G401 (cell line): ENCODE measurements at regions not wholly inside any gene's neighbourhood (a gene's known extent, or its start where the extent isn't known, plus 50 kb on each side); places are given as distances from the start of the nearest gene placed in this dataset.

Experiments used
- DNase-seq: peaks from one replicate; pipeline ENCODE4 v3.0.0-alpha.2; 2015; ENCODE audit warnings: low spot score
- in situ Hi-C: cut with HindIII; loops from 2 replicates; pipeline ENCODE4 v1.10.0; 2016; ENCODE audit warnings: low sequenced_read_pairs, mixed read lengths

- in situ Hi-C loops: no loop called here
Measured at GRCh38 chr1:81387446-81387845, 413.3 kb upstream of the ADGRL2 start.

GRCh38 chr1:81382561-81382960 is 418.2 kb upstream of the ADGRL2 start:
- in situ Hi-C loops: no loop called here
- no peak for DNase-seq

More at GRCh38 chr1:81387446-81387845, 413.3 kb upstream of the ADGRL2 start:
- no peak for DNase-seq

GRCh38 chr1:81381881-81382280 is 418.9 kb upstream of the ADGRL2 start:
- DNase-seq: no peak
- in situ Hi-C loops: no loop called here

- DNase-seq: no peak
- in situ Hi-C loops: no loop called here
Measured at GRCh38 chr1:81380436-81380835, 420.3 kb upstream of the ADGRL2 start.

- no peak for DNase-seq
- in situ Hi-C loops: no loop called here
Measured at GRCh38 chr1:81379430-81379829, 421.3 kb upstream of the ADGRL2 start.

GRCh38 chr1:81377406-81377805 is 423.3 kb upstream of the ADGRL2 start:
- no peak for DNase-seq
- in situ Hi-C loops: no loop called here

- DNase-seq: no peak
- in situ Hi-C loops: no loop called here
Measured at GRCh38 chr1:81375884-81376548, 424.7 kb upstream of the ADGRL2 start.

- no peak for DNase-seq
- in situ Hi-C loops: no loop called here
Measured at GRCh38 chr1:81374481-81374880, 426.3 kb upstream of the ADGRL2 start.

GRCh38 chr1:81371864-81372263 is 428.9 kb upstream of the ADGRL2 start:
- DNase-seq: no peak
- in situ Hi-C loops: no loop called here

- in situ Hi-C loops: no loop called here
- no peak for DNase-seq
Measured at GRCh38 chr1:81369833-81370232, 430.9 kb upstream of the ADGRL2 start.

GRCh38 chr1:81366173-81366572 is 434.6 kb upstream of the ADGRL2 start:
- in situ Hi-C loops: no loop called here
- no peak for DNase-seq

- no peak for DNase-seq
- in situ Hi-C loops: no loop called here
Measured at GRCh38 chr1:81364088-81364487, 436.6 kb upstream of the ADGRL2 start.

- DNase-seq: no peak
- in situ Hi-C loops: no loop called here
Measured at GRCh38 chr1:81358151-81358550, 442.6 kb upstream of the ADGRL2 start.

- in situ Hi-C loops: no loop called here
- DNase-seq: no peak
Measured at GRCh38 chr1:81351864-81352263, 448.9 kb upstream of the ADGRL2 start.

- in situ Hi-C loops: no loop called here
- DNase-seq: no peak
Measured at GRCh38 chr1:81349194-81349965, 451.4 kb upstream of the ADGRL2 start.

GRCh38 chr1:81345110-81345509 is 455.6 kb upstream of the ADGRL2 start:
- in situ Hi-C loops: no loop called here
- DNase-seq: no peak

- in situ Hi-C loops: no loop called here
- DNase-seq: no peak
Measured at GRCh38 chr1:81340239-81340638, 460.5 kb upstream of the ADGRL2 start.

GRCh38 chr1:81337226-81337625 is 463.5 kb upstream of the ADGRL2 start:
- in situ Hi-C loops: no loop called here
- no peak for DNase-seq

- DNase-seq: no peak
- in situ Hi-C loops: no loop called here
Measured at GRCh38 chr1:81335876-81336275, 464.9 kb upstream of the ADGRL2 start.

GRCh38 chr1:81330521-81330920 is 470.2 kb upstream of the ADGRL2 start:
- in situ Hi-C loops: no loop called here
- DNase-seq: no peak

GRCh38 chr1:81330111-81330510 is 470.6 kb upstream of the ADGRL2 start:
- in situ Hi-C loops: no loop called here
- no peak for DNase-seq
